Hepatocyte (in vitro differentiated cells): ENCODE measurements at regions not wholly inside any gene's neighbourhood (a gene's known extent, or its start where the extent isn't known, plus 50 kb on each side); places are given as distances from the start of the nearest gene placed in this dataset.
A peak's percentile ranks its signal among the peaks of the same experiment; 100 is the strongest.

Source experiments
- DNase-seq: peaks from one replicate; pipeline ENCODE4 v3.0.0-alpha.2; 2016; ENCODE audit warnings: low spot score
- H2AFZ ChIP-seq: fragments of 200-600 bp; sonication (generic); 2 replicates; pipeline ENCODE4 v1.6.0; 2016; ENCODE audit warnings: antibody characterized with exemption, mild to moderate bottlenecking
- H3K27ac ChIP-seq: fragments of 200-600 bp; sonication (generic); 2 replicates; pipeline ENCODE4 v1.5.1; 2016; ENCODE audit warnings: mild to moderate bottlenecking
- H3K27me3 ChIP-seq: fragments of 200-600 bp; sonication (generic); 2 replicates; pipeline ENCODE4 v1.6.1; 2016
- H3K36me3 ChIP-seq: fragments of 200-600 bp; sonication (generic); replicated peaks from 2 replicates; pipeline ENCODE4 v1.5.1; 2016; ENCODE audit warnings: low read depth; ENCODE audit not compliant: insufficient read depth
- H3K4me1 ChIP-seq: fragments of 200-600 bp; sonication (generic); 2 replicates; pipeline ENCODE4 v1.5.1; 2016; ENCODE audit warnings: mild to moderate bottlenecking, moderate library complexity; ENCODE audit not compliant: insufficient read depth
- H3K4me2 ChIP-seq: fragments of 200-600 bp; sonication (generic); 2 replicates; pipeline ENCODE4 v1.6.0; 2016
- H3K4me3 ChIP-seq: fragments of 200-600 bp; sonication (generic); 2 replicates; pipeline ENCODE4 v1.5.1; 2016; ENCODE audit warnings: mild to moderate bottlenecking
- H3K79me2 ChIP-seq: fragments of 200-600 bp; sonication (generic); 2 replicates; pipeline ENCODE4 v1.6.0; 2017; ENCODE audit warnings: mild to moderate bottlenecking
- H3K9me2 ChIP-seq: fragments of 200-600 bp; sonication (generic); replicated peaks from 2 replicates; pipeline ENCODE4 v1.6.0; 2017; ENCODE audit warnings: mild to moderate bottlenecking; ENCODE audit not compliant: insufficient read depth
- H3K9me3 ChIP-seq: fragments of 200-600 bp; sonication (generic); 2 replicates; pipeline ENCODE4 v1.5.1; 2016; ENCODE audit warnings: low read depth, mild to moderate bottlenecking
- H4K20me1 ChIP-seq: fragments of 200-600 bp; sonication (generic); 2 replicates; pipeline ENCODE4 v1.6.0; 2016; ENCODE audit warnings: mild to moderate bottlenecking; ENCODE audit not compliant: insufficient read depth, poor library complexity, severe bottlenecking
- CTCF ChIP-seq: fragments of 200-600 bp; sonication (generic); IDR thresholded peaks from 2 replicates; pipeline ENCODE4 v1.5.1; 2016; ENCODE audit warnings: antibody characterized with exemption, mild to moderate bottlenecking; ENCODE audit not compliant: poor library complexity
- EZH2 ChIP-seq: fragments of 200-600 bp; sonication (generic); IDR thresholded peaks from 2 replicates; pipeline ENCODE4 v1.6.1; 2016; ENCODE audit warnings: antibody characterized with exemption, mild to moderate bottlenecking, borderline replicate concordance
- EZH2phosphoT487 ChIP-seq: fragments of 200-600 bp; sonication (generic); IDR thresholded peaks from one replicate; pipeline ENCODE4 v1.6.1; 2018; ENCODE audit warnings: antibody characterized with exemption, mild to moderate bottlenecking, low read depth, moderate library complexity; ENCODE audit not compliant: unreplicated experiment, severe bottlenecking
- WGBS: methylation state at CpG from one replicate; pipeline ENCODE4 v1.1.6; 2016; ENCODE audit warnings: low lambda C conversion rate; ENCODE audit errors: missing lambda C conversion rate; 5-methylcytosine and 5-hydroxymethylcytosine counted together

GRCh38 chr4:55765070-55765469 is 54.5 kb upstream of the EXOC1L start:
- Histone ChIP-seq H3K4me2 (no peak overlapping the region), H3K36me3 (no peaks in the 10 kb centered on the region), H3K27ac (no peak overlapping the region), H2AFZ (no peak overlapping the region), H3K9me3 (no peaks in the 10 kb centered on the region), H4K20me1 (no peaks in the 10 kb centered on the region), H3K27me3 (no peaks in the 10 kb centered on the region), H3K4me1 (no peaks in the 10 kb centered on the region), H3K79me2 (no peaks in the 10 kb centered on the region), H3K9me2 (no peaks in the 10 kb centered on the region), H3K4me3 (no peak overlapping the region)
- no peak for TF ChIP-seq EZH2phosphoT487
- no peak for TF ChIP-seq EZH2
- no peak for TF ChIP-seq CTCF
- 74% methylated on average over 6 of the region's 6 CpGs for WGBS
- no peak for DNase-seq

GRCh38 chr4:55768291-55768690 is 51.3 kb upstream of the EXOC1L start:
- Histone ChIP-seq H2AFZ (no peak overlapping the region), H3K27me3 (no peaks in the 10 kb centered on the region), H3K4me3 (no peak overlapping the region), H3K4me1 (no peaks in the 10 kb centered on the region), H3K9me2 (no peaks in the 10 kb centered on the region), H3K79me2 (no peaks in the 10 kb centered on the region), H3K36me3 (no peaks in the 10 kb centered on the region), H3K9me3 (no peaks in the 10 kb centered on the region), H3K4me2 (no peak overlapping the region), H4K20me1 (no peaks in the 10 kb centered on the region), H3K27ac (no peak overlapping the region)
- DNase-seq, result peak; percentile 31
- WGBS, result 60% methylated on average over 3 of the region's 3 CpGs
- TF ChIP-seq EZH2phosphoT487 (no peak), EZH2 (no peak), CTCF (no peak)
